HCT116 (cell line): ENCODE measurements at regions not wholly inside any gene's neighbourhood (a gene's known extent, or its start where the extent isn't known, plus 50 kb on each side); places are given as distances from the start of the nearest gene placed in this dataset.

Source experiments
- EGR1 ChIP-seq: IDR thresholded peaks from 2 replicates; pipeline ENCODE4 v1.6.1; 2012; ENCODE audit warnings: low read depth
- EZH2 ChIP-seq: fragments of 200-600 bp; sonication (generic); IDR thresholded peaks from 2 replicates; pipeline ENCODE4 v1.6.1; 2017; ENCODE audit warnings: antibody characterized with exemption, mixed run types
- EZH2phosphoT487 ChIP-seq: fragments of 200-600 bp; IDR thresholded peaks from 2 replicates; pipeline ENCODE4 v1.6.1; 2018; ENCODE audit warnings: antibody characterized with exemption, borderline replicate concordance
- POLR2AphosphoS5 ChIP-seq: IDR thresholded peaks from 2 replicates; pipeline ENCODE4 v1.6.1; 2011; ENCODE audit warnings: mild to moderate bottlenecking, low read depth, low read length, moderate library complexity
- SP1 ChIP-seq: IDR thresholded peaks from 2 replicates; pipeline ENCODE4 v1.6.1; 2012; ENCODE audit warnings: low read depth
- TF ChIP-seq, protein P1 (sequence below), 3 experiments: fragments of 200-600 bp in 1 of 3; sonication (generic) in 1 of 3; IDR thresholded peaks in 2 of 3; conservative IDR thresholded peaks in 1 of 3; 2 replicates each; pipeline ENCODE4 v1.5.1; 2012 to 2017; ENCODE audit warnings: low read depth in 2 of 3, low read length in 2 of 3, antibody characterized with exemption in 1 of 3, borderline replicate concordance in 1 of 3, control low read depth in 1 of 3, mild to moderate bottlenecking in 1 of 3, mixed read lengths in 1 of 3, mixed run types in 1 of 3, moderate library complexity in 1 of 3; ENCODE audit not compliant: insufficient read depth in 1 of 3

DNA sequence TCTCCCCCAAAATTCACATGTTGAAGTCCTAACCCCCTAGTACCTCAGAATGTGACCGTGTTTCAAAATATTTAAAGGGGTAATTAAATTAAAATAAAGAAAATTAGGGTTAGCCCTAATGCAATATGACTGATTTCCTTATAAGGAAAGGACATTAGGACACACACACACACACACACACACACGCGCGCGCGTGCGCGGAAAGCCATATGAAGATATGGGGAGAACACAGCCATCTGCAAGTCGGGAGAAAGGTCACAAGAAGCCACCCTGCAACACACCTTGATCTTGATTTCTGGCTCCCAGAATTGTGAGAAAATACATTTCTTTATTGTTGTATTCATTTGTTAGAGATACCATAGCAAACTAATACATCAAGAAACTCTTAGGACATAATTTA lies 54.6 kb upstream of the STXBP5L start:
- TF ChIP-seq EZH2phosphoT487 (no peak), EZH2 (no peak), EGR1 (no peak), SP1 (no peak), POLR2AphosphoS5 (no peak)
- TF ChIP-seq, protein P1, sequence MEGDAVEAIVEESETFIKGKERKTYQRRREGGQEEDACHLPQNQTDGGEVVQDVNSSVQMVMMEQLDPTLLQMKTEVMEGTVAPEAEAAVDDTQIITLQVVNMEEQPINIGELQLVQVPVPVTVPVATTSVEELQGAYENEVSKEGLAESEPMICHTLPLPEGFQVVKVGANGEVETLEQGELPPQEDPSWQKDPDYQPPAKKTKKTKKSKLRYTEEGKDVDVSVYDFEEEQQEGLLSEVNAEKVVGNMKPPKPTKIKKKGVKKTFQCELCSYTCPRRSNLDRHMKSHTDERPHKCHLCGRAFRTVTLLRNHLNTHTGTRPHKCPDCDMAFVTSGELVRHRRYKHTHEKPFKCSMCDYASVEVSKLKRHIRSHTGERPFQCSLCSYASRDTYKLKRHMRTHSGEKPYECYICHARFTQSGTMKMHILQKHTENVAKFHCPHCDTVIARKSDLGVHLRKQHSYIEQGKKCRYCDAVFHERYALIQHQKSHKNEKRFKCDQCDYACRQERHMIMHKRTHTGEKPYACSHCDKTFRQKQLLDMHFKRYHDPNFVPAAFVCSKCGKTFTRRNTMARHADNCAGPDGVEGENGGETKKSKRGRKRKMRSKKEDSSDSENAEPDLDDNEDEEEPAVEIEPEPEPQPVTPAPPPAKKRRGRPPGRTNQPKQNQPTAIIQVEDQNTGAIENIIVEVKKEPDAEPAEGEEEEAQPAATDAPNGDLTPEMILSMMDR (IDR thresholded peaks at IDR 0.05 in 2 of 3, conservative IDR thresholded peaks at IDR 0.05 in 1 of 3; ENCODE audit: borderline replicate concordance in 1 of 3, insufficient read depth in 1 of 3, low read depth in 2 of 3, low read length in 2 of 3) = no peak
